ENCODE measurements at regions not wholly inside any gene's neighbourhood (a gene's known extent, or its start where the extent isn't known, plus 50 kb on each side); places are given as distances from the start of the nearest gene placed in this dataset.
A peak's percentile ranks its signal among the peaks of the same experiment; 100 is the strongest.
"Not testable (repeated sequence)": the region's sequence is repeated elsewhere in the genome, so short reads cannot be mapped to it uniquely, and the experiment has no call there.

GRCh38 chr20:47890708-47891107 lies 105.4 kb upstream of the SULF2 start:
- not testable (repeated sequence) for DNase-seq

- not testable (repeated sequence) for DNase-seq
These were observed 104.5 kb upstream of the SULF2 start for GRCh38 chr20:47889751-47890150.

GRCh38 chr20:47888351-47888750 lies 103.1 kb upstream of the SULF2 start:
- no peak for DNase-seq

- no peak for DNase-seq
These were observed 102.3 kb upstream of the SULF2 start for GRCh38 chr20:47887477-47888080.

GRCh38 chr20:47887064-47887463 lies 101.8 kb upstream of the SULF2 start:
- no peak for DNase-seq

- no peak for DNase-seq
These were observed 101.3 kb upstream of the SULF2 start for GRCh38 chr20:47886454-47887041.

- DNase-seq, result no peak
These were observed 100.7 kb upstream of the SULF2 start for GRCh38 chr20:47885909-47886453.

- not testable (repeated sequence) for DNase-seq
These were observed 98.7 kb upstream of the SULF2 start for GRCh38 chr20:47883940-47884339.

GRCh38 chr20:47883186-47883585 lies 97.9 kb upstream of the SULF2 start:
- no peak for DNase-seq

GRCh38 chr20:47879771-47880170 lies 94.5 kb upstream of the SULF2 start:
- no peak for DNase-seq

GRCh38 chr20:47878601-47879027 lies 93.3 kb upstream of the SULF2 start:
- no peak for DNase-seq

- peak; percentile 38 for DNase-seq
These were observed 91.2 kb upstream of the SULF2 start for GRCh38 chr20:47876311-47877088.

GRCh38 chr20:47875297-47876025 lies 90.2 kb upstream of the SULF2 start:
- no peak for DNase-seq

- no peak for DNase-seq
These were observed 87.1 kb upstream of the SULF2 start for GRCh38 chr20:47872341-47872740.

- no peak for DNase-seq
These were observed 85.2 kb upstream of the SULF2 start for GRCh38 chr20:47870475-47870874.

- no peak for DNase-seq
These were observed 83.5 kb upstream of the SULF2 start for GRCh38 chr20:47868744-47869143.

GRCh38 chr20:47868236-47868635 lies 83.0 kb upstream of the SULF2 start:
- DNase-seq, result no peak

- DNase-seq, result no peak
These were observed 82.5 kb upstream of the SULF2 start for GRCh38 chr20:47867831-47868230.

GRCh38 chr20:47866480-47866879 lies 81.2 kb upstream of the SULF2 start:
- DNase-seq, result no peak

GRCh38 chr20:47865912-47866311 lies 80.6 kb upstream of the SULF2 start:
- no peak for DNase-seq

- DNase-seq, result no peak
These were observed 80.2 kb upstream of the SULF2 start for GRCh38 chr20:47865451-47865850.

- DNase-seq, result no peak
These were observed 78.7 kb upstream of the SULF2 start for GRCh38 chr20:47863981-47864380.
